ENCODE measurements at regions not wholly inside any gene's neighbourhood (a gene's known extent, or its start where the extent isn't known, plus 50 kb on each side); places are given as distances from the start of the nearest gene placed in this dataset.

DNA sequence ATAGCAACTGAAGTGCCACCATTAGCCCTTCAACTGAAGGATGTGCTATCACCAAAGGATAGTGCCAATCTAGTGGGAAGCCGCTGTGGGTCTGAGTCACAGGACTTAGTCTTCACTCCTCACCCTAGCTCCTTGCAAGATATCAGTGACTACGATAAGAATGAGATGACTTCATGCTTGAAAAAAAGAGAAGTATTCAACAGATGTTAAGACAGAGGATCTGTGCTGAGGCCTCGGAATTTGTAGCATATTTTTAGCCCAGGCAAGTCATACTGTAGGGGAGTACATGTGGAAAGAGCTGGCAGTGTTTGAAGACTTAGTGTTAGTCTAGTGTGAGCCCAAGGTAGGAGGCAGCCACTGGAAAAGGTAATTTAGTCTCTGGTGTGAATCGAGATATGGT is 270.7 kb upstream of the LRTM1 start:
- TF ChIP-seq GATA2 (IDR thresholded peaks at IDR 0.05; ENCODE audit: low read depth, low read length) (no peak), GATA3 (IDR thresholded peaks at IDR 0.05; ENCODE audit: low read depth, low read length) (no peak)

Measured in SH-SY5Y (cell line).